GM23338 (cell line): ENCODE measurements at regions not wholly inside any gene's neighbourhood (a gene's known extent, or its start where the extent isn't known, plus 50 kb on each side); places are given as distances from the start of the nearest gene placed in this dataset.

Experiments used
- ATAC-seq: fragments of 200-7000 bp; cut with Tn5 transposase; 3 replicates; pipeline ENCODE4 v1.9.1; 2020
- DNase-seq: peaks from one replicate; pipeline ENCODE4 v3.0.0-alpha.2; 2015; ENCODE audit warnings: low spot score
- H2AFZ ChIP-seq: fragments of 200-600 bp; sonication (generic); 2 replicates; pipeline ENCODE4 v1.8.0; 2016; ENCODE audit warnings: antibody characterized with exemption, mild to moderate bottlenecking, moderate library complexity
- H3F3A ChIP-seq: fragments of 200-600 bp; sonication (generic); replicated peaks from 2 replicates; pipeline ENCODE4 v1.8.0; 2017; ENCODE audit warnings: antibody characterized with exemption, mixed run types, low read depth
- H3K27ac ChIP-seq: fragments of 200-600 bp; sonication (generic); 2 replicates; pipeline ENCODE4 v1.6.1; 2016; ENCODE audit warnings: low read depth
- H3K27me3 ChIP-seq: fragments of 200-600 bp; sonication (generic); 2 replicates; pipeline ENCODE4 v1.8.0; 2016; ENCODE audit warnings: mild to moderate bottlenecking, mixed run types, moderate library complexity; ENCODE audit not compliant: insufficient read depth
- H3K36me3 ChIP-seq: fragments of 200-600 bp; sonication (generic); 2 replicates; pipeline ENCODE4 v1.8.0; 2016; ENCODE audit warnings: mild to moderate bottlenecking; ENCODE audit not compliant: insufficient read depth
- H3K4me1 ChIP-seq: fragments of 200-600 bp; sonication (generic); 2 replicates; pipeline ENCODE4 v1.8.0; 2016; ENCODE audit warnings: mild to moderate bottlenecking, moderate library complexity; ENCODE audit not compliant: insufficient read depth
- H3K4me2 ChIP-seq: fragments of 200-600 bp; sonication (generic); 2 replicates; pipeline ENCODE4 v1.7.1; 2017; ENCODE audit warnings: mixed run types
- H3K4me3 ChIP-seq: fragments of 200-600 bp; sonication (generic); 2 replicates; pipeline ENCODE4 v1.6.1; 2016; ENCODE audit warnings: mixed run types
- H3K79me2 ChIP-seq: fragments of 200-600 bp; sonication (generic); replicated peaks from 2 replicates; pipeline ENCODE4 v1.8.0; 2017; ENCODE audit warnings: mild to moderate bottlenecking; ENCODE audit not compliant: insufficient read depth
- H3K9me2 ChIP-seq: fragments of 200-600 bp; sonication (generic); 2 replicates; pipeline ENCODE4 v1.8.0; 2017; ENCODE audit not compliant: insufficient read depth
- H4K20me1 ChIP-seq: fragments of 200-600 bp; sonication (generic); replicated peaks from 2 replicates; pipeline ENCODE4 v1.8.0; 2017; ENCODE audit warnings: mild to moderate bottlenecking; ENCODE audit not compliant: insufficient read depth
- H3K27ac Mint-ChIP-seq: 2 replicates; pipeline ENCODE4 v1.8.0; 2020; ENCODE audit warnings: inconsistent platforms, mild to moderate bottlenecking, moderate library complexity, mixed read lengths
- H3K27me3 Mint-ChIP-seq: 3 replicates; pipeline ENCODE4 v1.8.0; 2022; ENCODE audit warnings: low read depth, mild to moderate bottlenecking, moderate library complexity, mixed read lengths, inconsistent platforms; ENCODE audit not compliant: insufficient read depth, poor library complexity
- H3K36me3 Mint-ChIP-seq: 3 replicates; pipeline ENCODE4 v1.8.0; 2021; ENCODE audit warnings: low read depth, mild to moderate bottlenecking, inconsistent platforms, moderate library complexity, mixed read lengths
- H3K4me1 Mint-ChIP-seq: 3 replicates; pipeline ENCODE4 v1.8.0; 2020; ENCODE audit warnings: mild to moderate bottlenecking, inconsistent platforms, mixed read lengths
- H3K4me3 Mint-ChIP-seq: 3 replicates; pipeline ENCODE4 v1.8.0; 2021; ENCODE audit warnings: moderate library complexity, mild to moderate bottlenecking, inconsistent platforms, mixed read lengths
- H3K9me3 Mint-ChIP-seq: 3 replicates; pipeline ENCODE4 v1.8.0; 2020; ENCODE audit warnings: moderate library complexity, mild to moderate bottlenecking, inconsistent platforms, mixed read lengths
- CREB1 ChIP-seq: fragments of 250-450 bp; sonication (Bioruptor Pico); IDR thresholded peaks from 2 replicates; pipeline ENCODE4 v1.5.0; 2020; ENCODE audit warnings: low read depth, mild to moderate bottlenecking, moderate library complexity
- CTCF ChIP-seq, 2 experiments: fragments of 200-600 bp in 1 of 2; sonication (generic) in 1 of 2; conservative IDR thresholded peaks; 2 replicates each; pipeline versions ENCODE4 v1.5.1 to v1.6.1; 2016 to 2017; ENCODE audit warnings: antibody characterized with exemption in 2 of 2, low read depth in 2 of 2, mild to moderate bottlenecking in 2 of 2, moderate library complexity in 1 of 2
- EZH2 ChIP-seq: fragments of 200-600 bp; sonication (generic); IDR thresholded peaks from one replicate; pipeline ENCODE4 v1.8.0; 2017; ENCODE audit warnings: antibody characterized with exemption, mild to moderate bottlenecking, low read depth; ENCODE audit not compliant: unreplicated experiment
- EZH2phosphoT487 ChIP-seq: fragments of 200-600 bp; sonication (generic); IDR thresholded peaks from one replicate; pipeline ENCODE4 v1.8.1; 2018; ENCODE audit warnings: antibody characterized with exemption; ENCODE audit not compliant: unreplicated experiment
- JUNB ChIP-seq: IDR thresholded peaks from one replicate; pipeline ENCODE4 v1.6.1; 2016; ENCODE audit warnings: antibody characterized with exemption; ENCODE audit not compliant: unreplicated experiment
- NANOG ChIP-seq: IDR thresholded peaks from 2 replicates; pipeline ENCODE4 v1.6.1; 2016; ENCODE audit warnings: antibody characterized with exemption, borderline replicate concordance
- POLR2AphosphoS5 ChIP-seq: IDR thresholded peaks from 2 replicates; pipeline ENCODE4 v1.6.1; 2016; ENCODE audit warnings: antibody characterized with exemption, low read depth
- REST ChIP-seq: IDR thresholded peaks from one replicate; pipeline ENCODE4 v1.6.1; 2018; ENCODE audit warnings: antibody characterized with exemption; ENCODE audit not compliant: unreplicated experiment
- STAT1 ChIP-seq: IDR thresholded peaks from one replicate; pipeline ENCODE4 v1.6.1; 2016; ENCODE audit warnings: antibody characterized with exemption; ENCODE audit not compliant: unreplicated experiment
- ZNF114 ChIP-seq: fragments of 250-450 bp; sonication (Bioruptor Pico); IDR thresholded peaks from 2 replicates; pipeline ENCODE4 v1.5.0; 2020; ENCODE audit warnings: mild to moderate bottlenecking, moderate library complexity
- ZNF331 ChIP-seq: fragments of 250-450 bp; sonication (Bioruptor Pico); IDR thresholded peaks from 2 replicates; pipeline ENCODE4 v1.5.0; 2020; ENCODE audit warnings: low read depth, mild to moderate bottlenecking, moderate library complexity
- TF ChIP-seq, protein P1 (sequence below): IDR thresholded peaks from 2 replicates; pipeline ENCODE4 v1.6.1; 2016; ENCODE audit warnings: antibody characterized with exemption

- Histone ChIP-seq H3K4me3 (no peak overlapping the region), H3K9me2 (no peaks in the 10 kb centered on the region; the same call in 1 of the 2 replicates), H3K27me3 (no peaks in the 10 kb centered on the region), H3K4me1 (no peaks in the 10 kb centered on the region), H2AFZ (0 out of 2 replicates have a peak overlapping the region, but pooled peaks have one; percentile 4), H3K27ac (no peak overlapping the region), H3K36me3 (no peaks in the 10 kb centered on the region), H4K20me1 (no peaks in the 10 kb centered on the region), H3K4me2 (no peak overlapping the region), H3F3A (no peaks in the 10 kb centered on the region), H3K79me2 (no peaks in the 10 kb centered on the region)
- Mint-ChIP-seq H3K9me3 (peaks cover 17% of the 10 kb centered on the region), H3K4me3 (no peak overlapping the region), H3K27ac (no peak overlapping the region), H3K27me3 (peaks cover 4% of the 10 kb centered on the region), H3K36me3 (peaks cover 17% of the 10 kb centered on the region), H3K4me1 (peaks cover 2% of the 10 kb centered on the region; the same call in 1 of the 3 replicates)
- TF ChIP-seq EZH2, result no peak
- ATAC-seq (no peak), DNase-seq (no peak)
Measured at GRCh38 chr5:120405286-120405864, 58.7 kb upstream of the PRR16 start.

GRCh38 chr5:120405923-120406322 is 58.2 kb upstream of the PRR16 start:
- peaks cover 14% of the 10 kb centered on the region; the same call in 2 of the 3 replicates for H3K36me3 Mint-ChIP-seq
- ATAC-seq (no peak), DNase-seq (no peak)
- H3K27me3 ChIP-seq, result no peaks in the 10 kb centered on the region
- peaks cover 4% of the 10 kb centered on the region for H3K27me3 Mint-ChIP-seq
- 0 out of 2 replicates have a peak overlapping the region, but pooled peaks have one; percentile 4 for H2AFZ ChIP-seq
- H3K27ac Mint-ChIP-seq, result no peak overlapping the region
- no peaks in the 10 kb centered on the region for H4K20me1 ChIP-seq
- H3K4me1 ChIP-seq, result no peaks in the 10 kb centered on the region
- H3K79me2 ChIP-seq, result no peaks in the 10 kb centered on the region
- no peak overlapping the region for H3K27ac ChIP-seq
- H3K4me1 Mint-ChIP-seq, result peaks cover 2% of the 10 kb centered on the region; the same call in 1 of the 3 replicates
- no peaks in the 10 kb centered on the region for H3F3A ChIP-seq
- no peak overlapping the region for H3K4me2 ChIP-seq
- H3K9me3 Mint-ChIP-seq, result peaks cover 15% of the 10 kb centered on the region; the same call in 2 of the 3 replicates
- H3K36me3 ChIP-seq, result no peaks in the 10 kb centered on the region
- no peak overlapping the region for H3K4me3 ChIP-seq
- H3K4me3 Mint-ChIP-seq, result no peak overlapping the region
- no peaks in the 10 kb centered on the region; the same call in 1 of the 2 replicates for H3K9me2 ChIP-seq
- TF ChIP-seq ZNF114 (CRISPR knock-in tag) (no peak), JUNB (no peak), STAT1 (no peak), CREB1 (CRISPR knock-in tag) (no peak), EZH2phosphoT487 (no peak), POLR2AphosphoS5 (no peak), ZNF331 (CRISPR knock-in tag) (no peak), EZH2 (no peak), NANOG (no peak), REST (no peak), CTCF (conservative IDR thresholded peaks at IDR 0.05; ENCODE audit: low read depth in 2 of 2) (no peak)
- TF ChIP-seq, protein P1, sequence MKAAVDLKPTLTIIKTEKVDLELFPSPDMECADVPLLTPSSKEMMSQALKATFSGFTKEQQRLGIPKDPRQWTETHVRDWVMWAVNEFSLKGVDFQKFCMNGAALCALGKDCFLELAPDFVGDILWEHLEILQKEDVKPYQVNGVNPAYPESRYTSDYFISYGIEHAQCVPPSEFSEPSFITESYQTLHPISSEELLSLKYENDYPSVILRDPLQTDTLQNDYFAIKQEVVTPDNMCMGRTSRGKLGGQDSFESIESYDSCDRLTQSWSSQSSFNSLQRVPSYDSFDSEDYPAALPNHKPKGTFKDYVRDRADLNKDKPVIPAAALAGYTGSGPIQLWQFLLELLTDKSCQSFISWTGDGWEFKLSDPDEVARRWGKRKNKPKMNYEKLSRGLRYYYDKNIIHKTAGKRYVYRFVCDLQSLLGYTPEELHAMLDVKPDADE, result no peak
